ENCODE measurements at regions not wholly inside any gene's neighbourhood (a gene's known extent, or its start where the extent isn't known, plus 50 kb on each side); places are given as distances from the start of the nearest gene placed in this dataset.

DNA sequence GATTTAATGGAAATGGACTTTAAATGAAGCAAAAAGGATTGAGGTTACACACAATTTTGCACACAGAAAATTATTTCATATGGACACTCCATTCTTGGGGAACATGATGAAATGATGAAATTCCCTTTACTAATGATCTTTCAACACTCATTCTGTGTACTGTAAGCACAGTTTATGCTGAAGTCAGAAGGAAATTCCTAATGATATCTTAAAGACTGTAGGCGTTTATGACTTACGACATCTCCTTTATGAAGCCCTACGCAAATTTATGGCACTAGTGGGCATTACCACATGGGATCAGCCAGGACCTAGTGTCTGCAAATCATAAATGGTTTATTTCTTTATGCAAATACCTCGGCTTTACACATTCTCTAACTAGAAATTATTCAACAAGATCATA is 97.9 kb upstream of the SOX5 start:
- 83 to 95% (median 88%) methylated on average over 4 of the region's 4 CpGs for WGBS, 5 donors
- H3K27ac ChIP-seq, result no peak overlapping the region
- peaks cover 0 to 10% (median 0%) of the 10 kb centered on the region in 4 donors for H3K9me3 ChIP-seq

GRCh38 chr12:24045816-24046257 is 96.4 kb upstream of the SOX5 start:
- Histone ChIP-seq H3K4me3 (no peak overlapping the region), H3K27ac (no peak overlapping the region), H3K4me1 (peaks cover 0 to 6% (median 0%) of the 10 kb centered on the region in 4 donors), H3K9me3 (peaks cover 0 to 10% (median 0%) of the 10 kb centered on the region in 4 donors), H3K27me3 (no peaks in the 10 kb centered on the region), H3K36me3 (no peaks in the 10 kb centered on the region)
- peak in 1 of 2 donors; percentile 22 for DNase-seq
- intact Hi-C loops (cut with DNase I; ENCODE audit: low total_unique reads), result no loop called here
- 49 to 62% (median 56%) methylated on average over 5 of the region's 5 CpGs for WGBS, 5 donors
- no peak for TF ChIP-seq POLR2A (IDR thresholded peaks at IDR 0.05)
- no peak for TF ChIP-seq POLR2AphosphoS5 (IDR thresholded peaks at IDR 0.05)
- TF ChIP-seq EP300 (IDR thresholded peaks at IDR 0.05), result no peak
- TF ChIP-seq, protein P1, sequence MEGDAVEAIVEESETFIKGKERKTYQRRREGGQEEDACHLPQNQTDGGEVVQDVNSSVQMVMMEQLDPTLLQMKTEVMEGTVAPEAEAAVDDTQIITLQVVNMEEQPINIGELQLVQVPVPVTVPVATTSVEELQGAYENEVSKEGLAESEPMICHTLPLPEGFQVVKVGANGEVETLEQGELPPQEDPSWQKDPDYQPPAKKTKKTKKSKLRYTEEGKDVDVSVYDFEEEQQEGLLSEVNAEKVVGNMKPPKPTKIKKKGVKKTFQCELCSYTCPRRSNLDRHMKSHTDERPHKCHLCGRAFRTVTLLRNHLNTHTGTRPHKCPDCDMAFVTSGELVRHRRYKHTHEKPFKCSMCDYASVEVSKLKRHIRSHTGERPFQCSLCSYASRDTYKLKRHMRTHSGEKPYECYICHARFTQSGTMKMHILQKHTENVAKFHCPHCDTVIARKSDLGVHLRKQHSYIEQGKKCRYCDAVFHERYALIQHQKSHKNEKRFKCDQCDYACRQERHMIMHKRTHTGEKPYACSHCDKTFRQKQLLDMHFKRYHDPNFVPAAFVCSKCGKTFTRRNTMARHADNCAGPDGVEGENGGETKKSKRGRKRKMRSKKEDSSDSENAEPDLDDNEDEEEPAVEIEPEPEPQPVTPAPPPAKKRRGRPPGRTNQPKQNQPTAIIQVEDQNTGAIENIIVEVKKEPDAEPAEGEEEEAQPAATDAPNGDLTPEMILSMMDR (IDR thresholded peaks at IDR 0.05), result no peak

More for the DNA sequence above, 97.9 kb upstream of the SOX5 start:
- DNase-seq, result no peak
- no peak overlapping the region for H3K4me3 ChIP-seq
- H3K4me1 ChIP-seq, result peaks cover 0 to 6% (median 0%) of the 10 kb centered on the region in 4 donors
- no peak for TF ChIP-seq EP300 (IDR thresholded peaks at IDR 0.05)
- no peak for TF ChIP-seq POLR2A (IDR thresholded peaks at IDR 0.05)
- TF ChIP-seq POLR2AphosphoS5 (IDR thresholded peaks at IDR 0.05), result no peak
- TF ChIP-seq, protein P1 (IDR thresholded peaks at IDR 0.05), result no peak
- H3K36me3 ChIP-seq, result no peaks in the 10 kb centered on the region
- no peaks in the 10 kb centered on the region for H3K27me3 ChIP-seq
- intact Hi-C loops (cut with DNase I; ENCODE audit: low total_unique reads), result no loop called here

GRCh38 chr12:24044941-24045703 is 95.7 kb upstream of the SOX5 start:
- DNase-seq, result peak in 1 of 2 donors; percentile 7
- H3K4me3 ChIP-seq, result no peak overlapping the region

GRCh38 chr12:24042651-24043050 is 93.2 kb upstream of the SOX5 start:
- Histone ChIP-seq H3K4me1 (peaks cover 0 to 6% (median 0%) of the 10 kb centered on the region in 4 donors), H3K9me3 (no peaks in the 10 kb centered on the region), H3K4me3 (no peak overlapping the region), H3K27me3 (no peaks in the 10 kb centered on the region), H3K27ac (no peak overlapping the region), H3K36me3 (no peaks in the 10 kb centered on the region)
- intact Hi-C loops (cut with DNase I; ENCODE audit: low total_unique reads), result no loop called here
- DNase-seq, result no peak
- TF ChIP-seq, protein P1 (IDR thresholded peaks at IDR 0.05), result no peak
- no peak for TF ChIP-seq POLR2AphosphoS5 (IDR thresholded peaks at IDR 0.05)
- TF ChIP-seq POLR2A (IDR thresholded peaks at IDR 0.05), result no peak
- TF ChIP-seq EP300 (IDR thresholded peaks at IDR 0.05), result no peak

More at GRCh38 chr12:24044941-24045703, 95.7 kb upstream of the SOX5 start:
- no peak for TF ChIP-seq POLR2A (IDR thresholded peaks at IDR 0.05)
- no peak for TF ChIP-seq EP300 (IDR thresholded peaks at IDR 0.05)
- no peak for TF ChIP-seq POLR2AphosphoS5 (IDR thresholded peaks at IDR 0.05)
- TF ChIP-seq, protein P1 (IDR thresholded peaks at IDR 0.05), result no peak
- intact Hi-C loops (cut with DNase I; ENCODE audit: low total_unique reads), result no loop called here
- Histone ChIP-seq H3K9me3 (peaks cover 0 to 10% (median 0%) of the 10 kb centered on the region in 4 donors), H3K27me3 (no peaks in the 10 kb centered on the region), H3K4me1 (peaks cover 0 to 6% (median 0%) of the 10 kb centered on the region in 4 donors), H3K27ac (no peak overlapping the region), H3K36me3 (no peaks in the 10 kb centered on the region)
- 84 to 89% (median 85%) methylated on average over 5 of the region's 5 CpGs for WGBS, 5 donors

All from stomach (tissue), 8 donors.